HG02870 (cell line): ENCODE measurements at regions not wholly inside any gene's neighbourhood (a gene's known extent, or its start where the extent isn't known, plus 50 kb on each side); places are given as distances from the start of the nearest gene placed in this dataset.

Experiments used
- ATAC-seq: cut with Tn5 transposase; IDR thresholded peaks from one replicate; pipeline ENCODE4 v1.9.1; 2021; ENCODE audit warnings: mild to moderate bottlenecking, moderate library complexity; ENCODE audit not compliant: unreplicated experiment

DNA sequence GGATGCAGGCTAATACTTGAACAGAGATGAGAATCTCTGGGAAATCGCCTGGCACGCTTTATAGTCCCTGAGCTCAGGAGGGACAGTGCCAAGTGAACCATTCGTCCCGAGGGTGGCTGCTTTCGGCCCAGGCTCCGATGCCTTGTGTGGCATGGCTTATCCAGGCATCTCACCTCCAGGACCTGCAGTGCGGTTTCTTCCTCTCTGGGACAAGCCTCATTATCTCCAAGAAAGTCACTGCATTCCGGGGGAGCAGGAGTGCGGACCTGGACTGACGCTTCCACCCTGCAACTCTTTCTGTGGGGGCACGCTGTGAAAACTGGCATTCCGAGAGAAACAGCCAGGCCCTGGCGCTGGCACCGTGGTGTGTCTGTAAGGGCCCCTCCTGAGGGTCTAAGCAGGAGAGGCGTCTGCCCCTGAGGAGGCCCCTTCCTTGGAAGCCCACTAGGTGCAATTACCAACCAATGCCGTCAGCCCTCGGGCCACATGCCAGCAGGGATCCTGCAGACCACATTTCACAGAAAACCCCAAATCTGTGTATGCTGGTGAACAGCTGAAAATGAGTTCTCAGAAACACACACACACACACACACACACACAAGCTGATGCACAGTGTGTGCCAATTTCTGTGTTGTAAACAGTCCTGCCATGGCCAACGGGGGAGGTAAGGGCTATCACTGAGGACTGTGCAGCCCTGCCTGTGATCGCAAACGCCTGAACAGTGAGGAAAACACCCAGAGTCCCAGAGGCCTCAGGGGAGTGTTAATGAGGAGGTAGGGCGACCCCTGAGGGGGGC lies 351.9 kb upstream of the SALL3 start:
- ATAC-seq = no peak

- ATAC-seq = no peak
Observed at GRCh38 chr18:78629426-78629825, 350.2 kb upstream of the SALL3 start.

DNA sequence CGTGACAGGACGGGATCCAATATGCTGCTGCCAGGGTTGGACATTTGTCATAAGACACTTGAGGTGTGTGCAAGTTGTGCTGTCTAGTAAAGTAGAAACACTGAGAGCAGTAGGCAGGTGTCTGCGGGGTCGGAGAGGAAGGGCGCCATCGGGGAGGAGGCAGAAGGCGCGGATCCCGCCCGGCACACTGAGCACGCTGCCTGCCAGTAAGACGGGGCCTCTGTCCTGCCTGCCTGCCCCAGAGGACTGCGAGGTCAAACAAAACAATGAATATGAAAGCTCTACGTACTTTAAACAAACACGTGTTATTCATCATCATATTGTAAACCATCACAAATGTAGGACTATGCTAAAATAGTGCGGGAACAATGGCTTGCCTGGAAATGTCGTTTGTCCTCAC lies 349.3 kb upstream of the SALL3 start:
- no peak for ATAC-seq

GRCh38 chr18:78630981-78631510 lies 348.6 kb upstream of the SALL3 start:
- no peak for ATAC-seq

DNA sequence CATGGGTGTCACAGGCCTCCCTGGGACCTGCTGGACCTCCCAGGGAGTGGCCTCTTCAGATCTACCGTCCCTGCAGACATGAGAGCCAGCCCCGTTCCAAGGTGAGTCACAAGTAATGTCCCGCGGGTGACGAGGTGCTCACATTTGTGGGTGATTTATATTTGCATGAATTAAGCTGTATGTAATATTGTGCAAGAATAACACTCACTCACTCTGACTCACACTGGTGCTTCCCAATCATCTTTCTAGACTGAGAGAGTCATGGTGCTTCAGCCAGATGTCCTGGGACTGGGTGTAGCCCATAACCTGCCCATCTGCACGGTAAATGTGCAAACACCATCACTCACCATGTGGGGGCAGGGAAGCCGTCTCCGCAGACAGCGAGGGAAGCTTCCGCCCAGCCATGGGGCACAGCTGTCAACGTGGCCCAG lies 347.5 kb upstream of the SALL3 start:
- ATAC-seq = no peak

DNA sequence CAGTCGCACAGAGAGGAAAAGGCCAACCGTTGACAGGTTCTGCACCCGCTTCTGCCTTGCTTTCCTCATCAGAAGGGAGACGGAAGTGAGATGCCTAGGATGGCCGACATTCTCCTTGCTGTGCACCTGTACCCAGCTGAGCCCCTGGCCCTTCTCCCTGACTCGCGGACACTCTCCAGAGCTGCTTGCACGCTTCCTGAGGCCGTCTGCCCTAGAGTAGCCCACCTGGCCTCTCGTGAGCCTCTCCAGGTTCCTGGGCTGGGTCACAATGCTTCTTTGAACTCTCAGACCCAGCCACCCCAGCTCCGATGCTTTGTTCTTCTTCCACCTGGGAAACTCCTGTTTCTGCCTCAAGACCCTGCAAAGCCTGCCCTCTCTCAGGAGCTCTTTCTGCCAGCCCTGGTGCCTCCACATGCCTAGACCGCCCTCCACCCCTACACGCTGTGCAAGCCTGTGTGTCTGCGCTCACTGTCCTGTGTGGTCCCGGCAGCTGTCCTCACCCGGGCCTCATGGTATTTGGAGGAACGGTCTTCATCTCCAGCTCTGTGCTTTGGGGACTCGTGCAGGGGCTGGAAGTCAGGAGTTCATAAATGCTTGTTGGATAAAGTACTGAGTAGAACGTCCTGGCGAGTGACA lies 345.4 kb upstream of the SALL3 start:
- no peak for ATAC-seq

DNA sequence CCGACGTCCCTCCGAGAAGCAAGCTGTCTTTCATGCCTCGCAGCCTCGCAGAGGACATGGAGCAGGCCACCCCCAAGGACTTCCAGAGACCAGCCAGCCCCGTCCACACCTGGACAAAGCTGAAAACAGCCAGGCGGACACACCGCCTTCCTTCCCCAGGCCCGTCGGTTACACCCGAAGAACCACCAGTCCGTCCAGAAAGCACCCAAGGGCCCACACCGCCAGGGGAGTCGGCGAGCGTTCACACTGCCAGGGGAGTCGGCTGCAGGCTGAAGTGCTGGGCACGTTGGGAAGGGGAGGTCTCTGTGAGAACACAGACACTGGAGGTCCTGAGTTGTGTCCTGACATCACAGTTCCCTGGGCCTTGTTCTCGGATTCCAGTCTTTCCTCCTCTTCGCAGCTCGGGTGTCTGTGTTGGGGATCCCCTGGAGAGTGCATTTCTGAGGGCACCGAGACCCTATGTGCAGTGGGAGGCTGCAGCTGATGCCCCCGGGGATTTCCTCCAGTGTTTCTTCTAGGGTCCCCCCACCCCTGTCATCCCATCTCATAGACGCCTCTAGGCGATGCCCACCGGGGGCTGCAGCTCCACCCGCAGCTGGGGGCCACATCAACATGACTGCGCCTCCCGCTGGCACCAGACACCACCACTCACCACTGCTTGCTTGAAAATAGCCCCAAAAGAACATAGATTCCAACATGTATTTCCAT lies 344.4 kb upstream of the SALL3 start:
- ATAC-seq = no peak

DNA sequence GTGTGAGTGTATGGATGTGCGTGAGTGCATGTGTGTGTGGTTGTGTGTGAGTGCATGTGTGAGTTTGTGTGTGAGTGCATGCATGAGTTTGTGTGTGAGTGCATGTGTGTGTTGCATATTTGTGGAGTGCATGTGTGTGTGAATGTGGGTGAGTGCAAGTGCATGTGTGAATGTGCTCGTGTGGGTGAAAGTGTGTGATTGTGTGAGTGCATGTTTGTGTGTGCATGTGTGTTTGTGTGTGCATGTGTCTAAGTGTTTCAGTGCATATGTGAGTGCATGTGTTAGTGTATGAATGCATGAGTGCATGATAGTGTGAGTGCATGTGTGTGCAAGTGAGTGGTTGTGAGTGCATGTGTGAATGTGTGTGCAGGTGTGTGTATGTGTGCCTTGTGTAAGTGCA lies 343.4 kb upstream of the SALL3 start:
- ATAC-seq = no peak

GRCh38 chr18:78637442-78638402 lies 341.9 kb upstream of the SALL3 start:
- ATAC-seq = no peak

DNA sequence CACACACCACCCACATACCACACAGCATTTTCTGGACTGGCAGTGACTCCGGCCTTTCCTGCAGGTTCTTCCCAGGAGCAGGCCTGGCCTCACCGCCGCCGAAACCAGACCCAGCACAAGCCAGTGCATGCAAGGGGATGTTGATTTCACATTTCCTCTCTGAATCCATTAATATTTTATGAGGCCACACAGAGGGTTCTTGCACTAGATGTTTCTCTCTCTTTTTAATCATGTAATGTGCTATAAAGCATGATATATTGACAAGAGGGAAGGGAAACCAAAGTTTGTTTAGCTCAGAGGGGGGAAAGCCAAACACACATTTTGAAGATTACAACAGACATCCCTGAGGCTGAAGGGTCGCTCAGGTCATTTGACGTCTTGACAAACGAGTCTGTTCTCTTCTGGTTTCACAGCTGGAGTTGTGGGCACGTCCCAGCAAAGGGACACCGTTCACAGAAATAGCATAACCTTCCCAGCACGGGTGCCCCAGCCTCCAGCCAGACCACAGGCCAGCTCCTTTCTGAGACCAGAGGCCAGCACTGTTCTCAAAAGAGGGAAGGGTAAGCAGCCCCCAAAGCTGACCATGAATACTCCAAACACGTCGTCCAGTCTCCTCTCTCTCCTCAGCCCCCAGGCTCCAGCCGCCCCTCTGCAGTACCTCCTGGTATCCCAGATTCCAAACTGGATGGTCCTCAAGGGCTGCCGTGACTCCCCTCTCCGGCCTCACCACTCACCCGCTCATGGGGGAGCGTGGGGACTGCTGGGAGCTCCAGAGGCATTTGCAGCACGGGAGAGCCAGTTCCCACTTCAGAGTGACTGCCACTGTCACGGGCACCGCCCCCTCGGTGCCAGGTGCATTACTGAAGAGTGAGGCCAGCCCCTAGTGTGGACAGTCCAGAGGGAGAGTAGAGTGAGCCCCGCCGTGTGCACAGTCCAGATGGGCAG lies 340.3 kb upstream of the SALL3 start:
- no peak for ATAC-seq

GRCh38 chr18:78640246-78640995 lies 339.2 kb upstream of the SALL3 start:
- ATAC-seq = no peak

- ATAC-seq = no peak
Observed at GRCh38 chr18:78641689-78642231, 337.9 kb upstream of the SALL3 start.

GRCh38 chr18:78642296-78642951 lies 337.2 kb upstream of the SALL3 start:
- ATAC-seq = no peak

- ATAC-seq = no peak
Observed at GRCh38 chr18:78643004-78643403, 336.6 kb upstream of the SALL3 start.

GRCh38 chr18:78643981-78644380 lies 335.6 kb upstream of the SALL3 start:
- ATAC-seq = no peak

DNA sequence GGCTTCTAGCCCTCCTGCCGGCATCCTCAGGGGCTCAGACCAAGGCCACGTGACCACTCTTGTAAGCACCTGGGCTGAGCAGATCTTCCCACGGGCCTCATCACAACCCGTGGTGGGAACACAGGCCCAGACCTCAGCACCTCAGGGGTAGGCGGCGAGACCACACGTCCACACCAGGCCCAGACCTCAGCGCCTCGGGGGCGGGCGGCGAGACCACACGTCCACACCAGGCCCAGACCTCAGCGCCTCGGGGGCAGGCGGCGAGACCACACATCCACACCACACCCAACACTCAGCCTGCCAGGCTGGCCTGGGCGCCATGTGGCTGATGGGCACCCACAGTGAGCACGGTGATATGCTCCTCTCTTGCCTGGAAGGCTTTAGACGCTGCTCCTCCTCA lies 334.4 kb upstream of the SALL3 start:
- no peak for ATAC-seq

GRCh38 chr18:78647018-78647417 lies 332.6 kb upstream of the SALL3 start:
- ATAC-seq = no peak

- no peak for ATAC-seq
Observed at GRCh38 chr18:78649421-78649820, 330.2 kb upstream of the SALL3 start.
